ENCODE measurements at regions not wholly inside any gene's neighbourhood (a gene's known extent, or its start where the extent isn't known, plus 50 kb on each side); places are given as distances from the start of the nearest gene placed in this dataset.

- TF ChIP-seq, protein P1, sequence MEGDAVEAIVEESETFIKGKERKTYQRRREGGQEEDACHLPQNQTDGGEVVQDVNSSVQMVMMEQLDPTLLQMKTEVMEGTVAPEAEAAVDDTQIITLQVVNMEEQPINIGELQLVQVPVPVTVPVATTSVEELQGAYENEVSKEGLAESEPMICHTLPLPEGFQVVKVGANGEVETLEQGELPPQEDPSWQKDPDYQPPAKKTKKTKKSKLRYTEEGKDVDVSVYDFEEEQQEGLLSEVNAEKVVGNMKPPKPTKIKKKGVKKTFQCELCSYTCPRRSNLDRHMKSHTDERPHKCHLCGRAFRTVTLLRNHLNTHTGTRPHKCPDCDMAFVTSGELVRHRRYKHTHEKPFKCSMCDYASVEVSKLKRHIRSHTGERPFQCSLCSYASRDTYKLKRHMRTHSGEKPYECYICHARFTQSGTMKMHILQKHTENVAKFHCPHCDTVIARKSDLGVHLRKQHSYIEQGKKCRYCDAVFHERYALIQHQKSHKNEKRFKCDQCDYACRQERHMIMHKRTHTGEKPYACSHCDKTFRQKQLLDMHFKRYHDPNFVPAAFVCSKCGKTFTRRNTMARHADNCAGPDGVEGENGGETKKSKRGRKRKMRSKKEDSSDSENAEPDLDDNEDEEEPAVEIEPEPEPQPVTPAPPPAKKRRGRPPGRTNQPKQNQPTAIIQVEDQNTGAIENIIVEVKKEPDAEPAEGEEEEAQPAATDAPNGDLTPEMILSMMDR (IDR thresholded peaks at IDR 0.05; ENCODE audit: insufficient read depth, low read length), result no peak
- TF ChIP-seq POLR2AphosphoS5 (IDR thresholded peaks at IDR 0.05; ENCODE audit: low read depth) (no peak), GABPA (IDR thresholded peaks at IDR 0.05; ENCODE audit: low read depth) (no peak), SPI1 (IDR thresholded peaks at IDR 0.05; ENCODE audit: borderline replicate concordance, low read depth) (no peak)
- TF ChIP-seq, protein P2, sequence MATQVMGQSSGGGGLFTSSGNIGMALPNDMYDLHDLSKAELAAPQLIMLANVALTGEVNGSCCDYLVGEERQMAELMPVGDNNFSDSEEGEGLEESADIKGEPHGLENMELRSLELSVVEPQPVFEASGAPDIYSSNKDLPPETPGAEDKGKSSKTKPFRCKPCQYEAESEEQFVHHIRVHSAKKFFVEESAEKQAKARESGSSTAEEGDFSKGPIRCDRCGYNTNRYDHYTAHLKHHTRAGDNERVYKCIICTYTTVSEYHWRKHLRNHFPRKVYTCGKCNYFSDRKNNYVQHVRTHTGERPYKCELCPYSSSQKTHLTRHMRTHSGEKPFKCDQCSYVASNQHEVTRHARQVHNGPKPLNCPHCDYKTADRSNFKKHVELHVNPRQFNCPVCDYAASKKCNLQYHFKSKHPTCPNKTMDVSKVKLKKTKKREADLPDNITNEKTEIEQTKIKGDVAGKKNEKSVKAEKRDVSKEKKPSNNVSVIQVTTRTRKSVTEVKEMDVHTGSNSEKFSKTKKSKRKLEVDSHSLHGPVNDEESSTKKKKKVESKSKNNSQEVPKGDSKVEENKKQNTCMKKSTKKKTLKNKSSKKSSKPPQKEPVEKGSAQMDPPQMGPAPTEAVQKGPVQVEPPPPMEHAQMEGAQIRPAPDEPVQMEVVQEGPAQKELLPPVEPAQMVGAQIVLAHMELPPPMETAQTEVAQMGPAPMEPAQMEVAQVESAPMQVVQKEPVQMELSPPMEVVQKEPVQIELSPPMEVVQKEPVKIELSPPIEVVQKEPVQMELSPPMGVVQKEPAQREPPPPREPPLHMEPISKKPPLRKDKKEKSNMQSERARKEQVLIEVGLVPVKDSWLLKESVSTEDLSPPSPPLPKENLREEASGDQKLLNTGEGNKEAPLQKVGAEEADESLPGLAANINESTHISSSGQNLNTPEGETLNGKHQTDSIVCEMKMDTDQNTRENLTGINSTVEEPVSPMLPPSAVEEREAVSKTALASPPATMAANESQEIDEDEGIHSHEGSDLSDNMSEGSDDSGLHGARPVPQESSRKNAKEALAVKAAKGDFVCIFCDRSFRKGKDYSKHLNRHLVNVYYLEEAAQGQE (IDR thresholded peaks at IDR 0.05; ENCODE audit: insufficient replicate concordance, low read depth), result no peak
These were observed 765.6 kb upstream of the B3GALT2 start for GRCh38 chr1:193951984-193952383.

Data from HL-60 (cell line).